K562 (cell line): ENCODE measurements at regions not wholly inside any gene's neighbourhood (a gene's known extent, or its start where the extent isn't known, plus 50 kb on each side); places are given as distances from the start of the nearest gene placed in this dataset.

ENCODE experiments used
- CREB1 ChIP-seq, 2 experiments: sonication (generic) in 1 of 2; formaldehyde crosslinking in 1 of 2; IDR thresholded peaks; 2 replicates each; pipeline versions ENCODE4 v1.6.1 to v1.8.0; 2012 to 2022; ENCODE audit warnings: inconsistent platforms in 1 of 2, mild to moderate bottlenecking in 1 of 2, missing genetic modification reagents in 1 of 2, moderate library complexity in 1 of 2
- CXXC5 ChIP-seq: fragments of 250-450 bp; sonication (Bioruptor Pico); IDR thresholded peaks from 2 replicates; pipeline ENCODE4 v1.8.0; 2022; ENCODE audit warnings: inconsistent platforms, mild to moderate bottlenecking, moderate library complexity
- ESRRA ChIP-seq: fragments of 450-650 bp; IDR thresholded peaks from 2 replicates; pipeline ENCODE4 v1.6.1; 2014; ENCODE audit warnings: low read depth, mild to moderate bottlenecking, moderate library complexity, borderline replicate concordance
- FOS ChIP-seq: IDR thresholded peaks from 3 replicates; pipeline ENCODE4 v1.6.1; 2011; ENCODE audit not compliant: insufficient read length; ENCODE audit errors: extremely low read depth
- MYBL2 ChIP-seq, 2 experiments: fragments of 450-650 bp in 1 of 2; sonication (generic) in 1 of 2; formaldehyde crosslinking in 1 of 2; IDR thresholded peaks; 2 replicates each; pipeline versions ENCODE4 v1.6.1 to v1.8.1; 2017 to 2022; ENCODE audit warnings: borderline replicate concordance in 1 of 2, inconsistent platforms in 1 of 2, low read depth in 1 of 2, mild to moderate bottlenecking in 1 of 2, missing genetic modification reagents in 1 of 2, moderate library complexity in 1 of 2
- NFATC3 ChIP-seq: fragments of 450-650 bp; IDR thresholded peaks from 2 replicates; pipeline ENCODE4 v1.6.1; 2017; ENCODE audit warnings: mild to moderate bottlenecking
- NFE2 ChIP-seq: IDR thresholded peaks from 2 replicates; pipeline ENCODE4 v1.6.1; 2014; ENCODE audit warnings: antibody characterized with exemption, low read depth
- POLR2A ChIP-seq: fragments of 450-650 bp; conservative IDR thresholded peaks from 2 replicates; pipeline ENCODE4 v1.6.1; 2016
- PYGO2 ChIP-seq: fragments of 450-650 bp; IDR thresholded peaks from 2 replicates; pipeline ENCODE4 v1.6.1; 2016; ENCODE audit warnings: mild to moderate bottlenecking, missing genetic modification characterization, moderate library complexity, missing compliant biosample characterization
- TCF7L2 ChIP-seq: fragments of 150-350 bp; IDR thresholded peaks from 2 replicates; pipeline ENCODE4 v1.6.1; 2016; ENCODE audit warnings: low read depth, mild to moderate bottlenecking, low read length, moderate library complexity
- U2AF2 ChIP-seq: fragments of 200-400 bp; formaldehyde crosslinking; optimal IDR thresholded peaks from 2 replicates; pipeline ENCODE3; 2017; ENCODE audit warnings: low read depth, mild to moderate bottlenecking, low read length
- ZC3H8 ChIP-seq: fragments of 450-650 bp; IDR thresholded peaks from 2 replicates; pipeline ENCODE4 v1.6.1; 2017
- TF ChIP-seq, protein P1 (sequence below), 3 experiments: IDR thresholded peaks in 2 of 3; conservative IDR thresholded peaks in 1 of 3; 2 replicates each; pipeline ENCODE4 v1.5.1; 2011 to 2012; ENCODE audit warnings: low read length in 3 of 3, mild to moderate bottlenecking in 3 of 3, control low read depth in 2 of 3, improper control_type of control experiment in 1 of 3, inconsistent platforms in 1 of 3, low read depth in 1 of 3, mixed read lengths in 1 of 3, moderate library complexity in 1 of 3; ENCODE audit not compliant: insufficient read depth in 2 of 3

GRCh38 chr4:31379364-31379763 is 659.2 kb downstream of the PCDH7 start:
- TF ChIP-seq TCF7L2 (no peak), CXXC5 (no peak), NFATC3 (no peak), NFE2 (no peak), ESRRA (no peak), FOS (no peak), POLR2A (no peak), ZC3H8 (no peak), MYBL2 (IDR thresholded peaks at IDR 0.05; ENCODE audit: low read depth) (no peak), MYBL2 (CRISPR knock-in tag; IDR thresholded peaks at IDR 0.05; ENCODE audit: borderline replicate concordance) (no peak), CREB1 (IDR thresholded peaks at IDR 0.05) (no peak), CREB1 (CRISPR knock-in tag; IDR thresholded peaks at IDR 0.05) (no peak), U2AF2 (no peak), PYGO2 (tag) (no peak)
- TF ChIP-seq, protein P1, sequence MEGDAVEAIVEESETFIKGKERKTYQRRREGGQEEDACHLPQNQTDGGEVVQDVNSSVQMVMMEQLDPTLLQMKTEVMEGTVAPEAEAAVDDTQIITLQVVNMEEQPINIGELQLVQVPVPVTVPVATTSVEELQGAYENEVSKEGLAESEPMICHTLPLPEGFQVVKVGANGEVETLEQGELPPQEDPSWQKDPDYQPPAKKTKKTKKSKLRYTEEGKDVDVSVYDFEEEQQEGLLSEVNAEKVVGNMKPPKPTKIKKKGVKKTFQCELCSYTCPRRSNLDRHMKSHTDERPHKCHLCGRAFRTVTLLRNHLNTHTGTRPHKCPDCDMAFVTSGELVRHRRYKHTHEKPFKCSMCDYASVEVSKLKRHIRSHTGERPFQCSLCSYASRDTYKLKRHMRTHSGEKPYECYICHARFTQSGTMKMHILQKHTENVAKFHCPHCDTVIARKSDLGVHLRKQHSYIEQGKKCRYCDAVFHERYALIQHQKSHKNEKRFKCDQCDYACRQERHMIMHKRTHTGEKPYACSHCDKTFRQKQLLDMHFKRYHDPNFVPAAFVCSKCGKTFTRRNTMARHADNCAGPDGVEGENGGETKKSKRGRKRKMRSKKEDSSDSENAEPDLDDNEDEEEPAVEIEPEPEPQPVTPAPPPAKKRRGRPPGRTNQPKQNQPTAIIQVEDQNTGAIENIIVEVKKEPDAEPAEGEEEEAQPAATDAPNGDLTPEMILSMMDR (IDR thresholded peaks at IDR 0.05 in 2 of 3, conservative IDR thresholded peaks at IDR 0.05 in 1 of 3; ENCODE audit: insufficient read depth in 2 of 3, low read depth in 1 of 3, low read length in 3 of 3), result no peak
